ENCODE measurements at regions not wholly inside any gene's neighbourhood (a gene's known extent, or its start where the extent isn't known, plus 50 kb on each side); places are given as distances from the start of the nearest gene placed in this dataset.

DNA sequence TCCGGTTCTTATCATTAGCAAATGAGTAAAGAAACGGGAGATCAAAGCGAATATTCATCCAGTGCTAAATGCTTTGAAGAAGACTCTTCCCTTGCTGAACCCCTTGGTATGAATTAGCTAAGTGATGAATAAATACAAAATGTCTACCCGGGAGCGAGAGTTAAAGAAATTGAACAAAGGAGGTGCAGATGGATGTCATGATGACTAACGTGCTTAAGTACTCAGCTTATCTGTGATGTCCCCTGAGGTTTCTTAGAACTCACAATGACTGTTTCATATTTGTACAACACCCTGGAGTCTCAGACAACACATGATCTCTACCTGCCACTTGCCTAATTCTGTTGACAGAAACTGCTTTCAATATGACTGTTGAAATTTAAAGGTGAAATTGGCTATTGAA lies 148.5 kb downstream of the TMEM200C start:
- TF ChIP-seq, protein P1, sequence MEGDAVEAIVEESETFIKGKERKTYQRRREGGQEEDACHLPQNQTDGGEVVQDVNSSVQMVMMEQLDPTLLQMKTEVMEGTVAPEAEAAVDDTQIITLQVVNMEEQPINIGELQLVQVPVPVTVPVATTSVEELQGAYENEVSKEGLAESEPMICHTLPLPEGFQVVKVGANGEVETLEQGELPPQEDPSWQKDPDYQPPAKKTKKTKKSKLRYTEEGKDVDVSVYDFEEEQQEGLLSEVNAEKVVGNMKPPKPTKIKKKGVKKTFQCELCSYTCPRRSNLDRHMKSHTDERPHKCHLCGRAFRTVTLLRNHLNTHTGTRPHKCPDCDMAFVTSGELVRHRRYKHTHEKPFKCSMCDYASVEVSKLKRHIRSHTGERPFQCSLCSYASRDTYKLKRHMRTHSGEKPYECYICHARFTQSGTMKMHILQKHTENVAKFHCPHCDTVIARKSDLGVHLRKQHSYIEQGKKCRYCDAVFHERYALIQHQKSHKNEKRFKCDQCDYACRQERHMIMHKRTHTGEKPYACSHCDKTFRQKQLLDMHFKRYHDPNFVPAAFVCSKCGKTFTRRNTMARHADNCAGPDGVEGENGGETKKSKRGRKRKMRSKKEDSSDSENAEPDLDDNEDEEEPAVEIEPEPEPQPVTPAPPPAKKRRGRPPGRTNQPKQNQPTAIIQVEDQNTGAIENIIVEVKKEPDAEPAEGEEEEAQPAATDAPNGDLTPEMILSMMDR (conservative IDR thresholded peaks at IDR 0.05) = no peak
- TF ChIP-seq EZH2 (IDR thresholded peaks at IDR 0.05; ENCODE audit: low read depth) = no peak
